ENCODE measurements at regions not wholly inside any gene's neighbourhood (a gene's known extent, or its start where the extent isn't known, plus 50 kb on each side); places are given as distances from the start of the nearest gene placed in this dataset.

- TF ChIP-seq ZNF263 (CRISPR knock-in tag; IDR thresholded peaks at IDR 0.05; ENCODE audit: low read depth) (no peak), TCF7 (CRISPR knock-in tag; IDR thresholded peaks at IDR 0.05; ENCODE audit: low read depth) (no peak)
Measured at GRCh38 chr3:20608054-20608738, 422.2 kb upstream of the SGO1 start (continued).

GRCh38 chr3:20604659-20605058 lies 418.7 kb upstream of the SGO1 start:
- Mint-ChIP-seq H3K9me3 (peaks cover 37% of the 10 kb centered on the region), H3K4me3 (no peak overlapping the region), H3K36me3 (peaks cover 13% of the 10 kb centered on the region), H3K27ac (no peak overlapping the region), H3K4me1 (0 out of 2 replicates have a peak, but pooled peaks cover 4% of the 10 kb centered on the region), H3K27me3 (ENCODE audit: low read depth) (no peaks in the 10 kb centered on the region)
- DNase-seq (ENCODE audit: low spot score) (no peak), ATAC-seq (no peak)
- TF ChIP-seq PREB (CRISPR knock-in tag; IDR thresholded peaks at IDR 0.05; ENCODE audit: borderline replicate concordance), result no peak
- TF ChIP-seq ZNF671 (CRISPR knock-in tag; IDR thresholded peaks at IDR 0.05), result no peak
- no peak for TF ChIP-seq ZNF423 (CRISPR knock-in tag; IDR thresholded peaks at IDR 0.05)
- no peak for TF ChIP-seq CTCF (IDR thresholded peaks at IDR 0.05)
- no peak for TF ChIP-seq ZNF121 (CRISPR knock-in tag; IDR thresholded peaks at IDR 0.05)
- no peak for TF ChIP-seq SMAD3 (CRISPR knock-in tag; IDR thresholded peaks at IDR 0.05; ENCODE audit: borderline replicate concordance)
- TF ChIP-seq ETV6 (CRISPR knock-in tag; IDR thresholded peaks at IDR 0.05), result no peak
- no peak for TF ChIP-seq CBFB (CRISPR knock-in tag; IDR thresholded peaks at IDR 0.05; ENCODE audit: low read depth)
- TF ChIP-seq E2F1 (CRISPR knock-in tag; IDR thresholded peaks at IDR 0.05), result no peak
- no peak for TF ChIP-seq OVOL2 (CRISPR knock-in tag; IDR thresholded peaks at IDR 0.05; ENCODE audit: borderline replicate concordance)
- no peak for TF ChIP-seq ZNF396 (CRISPR knock-in tag; IDR thresholded peaks at IDR 0.05; ENCODE audit: borderline replicate concordance)
- TF ChIP-seq TEAD4 (CRISPR knock-in tag; IDR thresholded peaks at IDR 0.05), result no peak
- CTCF ChIA-PET, result no interaction called here
- POLR2A ChIA-PET, result no interaction called here

- no peak for TF ChIP-seq KAT7 (CRISPR knock-in tag; IDR thresholded peaks at IDR 0.05; ENCODE audit: borderline replicate concordance)
- no peak for TF ChIP-seq ZNF396 (CRISPR knock-in tag; IDR thresholded peaks at IDR 0.05; ENCODE audit: borderline replicate concordance)
- TF ChIP-seq CTCF (IDR thresholded peaks at IDR 0.05), result no peak
- TF ChIP-seq FOXP4 (CRISPR knock-in tag; IDR thresholded peaks at IDR 0.05), result no peak
- ChIA-PET CTCF (no interaction called here), POLR2A (interaction anchor here (0.7 kb wide), 1 partner anchor 262 kb away, joined by 3 read pairs; no protein-coding TSS in a partner anchor)
- Mint-ChIP-seq H3K27me3 (ENCODE audit: low read depth) (no peaks in the 10 kb centered on the region; the same call in 1 of the 2 replicates), H3K9me3 (peaks cover 21% of the 10 kb centered on the region), H3K4me1 (peaks cover 16% of the 10 kb centered on the region), H3K27ac (no peak overlapping the region), H3K4me3 (no peak overlapping the region), H3K36me3 (no peaks in the 10 kb centered on the region)
- no peak for DNase-seq (ENCODE audit: low spot score)
- ATAC-seq, result peak; percentile 51
Measured at GRCh38 chr3:20589275-20589674, 403.3 kb upstream of the SGO1 start.
